OCI-LY1 (cell line): ENCODE measurements at regions not wholly inside any gene's neighbourhood (a gene's known extent, or its start where the extent isn't known, plus 50 kb on each side); places are given as distances from the start of the nearest gene placed in this dataset.

Source experiments
- H2AFZ ChIP-seq: fragments of 200-600 bp; sonication (generic), shearing (Covaris generic); 2 replicates; pipeline ENCODE4 v1.6.0; 2014; ENCODE audit warnings: antibody characterized with exemption, mild to moderate bottlenecking, low read length
- H3F3A ChIP-seq: fragments of 200-600 bp; sonication (generic), shearing (Covaris generic); 2 replicates; pipeline ENCODE4 v1.6.0; 2014; ENCODE audit warnings: mild to moderate bottlenecking, antibody characterized with exemption, low read length, moderate library complexity; ENCODE audit not compliant: insufficient read depth
- H3K27ac ChIP-seq: fragments of 200-600 bp; sonication (generic); 2 replicates; pipeline ENCODE4 v1.5.1; 2014; ENCODE audit warnings: low read length, mixed run types, mild to moderate bottlenecking, low read depth; ENCODE audit not compliant: poor library complexity, severe bottlenecking
- H3K27me3 ChIP-seq: fragments of 200-600 bp; sonication (generic); 2 replicates; pipeline ENCODE4 v1.6.0; 2014; ENCODE audit warnings: antibody characterized with exemption, mild to moderate bottlenecking, low read length, moderate library complexity; ENCODE audit not compliant: insufficient read depth
- H3K36me3 ChIP-seq: fragments of 200-600 bp; sonication (generic); 2 replicates; pipeline ENCODE4 v1.6.1; 2014; ENCODE audit warnings: mild to moderate bottlenecking, antibody characterized with exemption, low read length, moderate library complexity, mixed read lengths; ENCODE audit not compliant: insufficient read depth
- H3K4me1 ChIP-seq: fragments of 200-600 bp; sonication (generic); 2 replicates; pipeline ENCODE4 v1.5.1; 2014; ENCODE audit warnings: mild to moderate bottlenecking, low read length, moderate library complexity; ENCODE audit not compliant: insufficient read depth, severe bottlenecking
- H3K4me2 ChIP-seq: fragments of 200-600 bp; sonication (generic), shearing (Covaris generic); 2 replicates; pipeline ENCODE4 v1.6.1; 2014; ENCODE audit warnings: low read length
- H3K4me3 ChIP-seq: fragments of 200-600 bp; sonication (generic); 2 replicates; pipeline ENCODE4 v1.5.1; 2014; ENCODE audit warnings: low read length, low read depth, mild to moderate bottlenecking, mixed read lengths; ENCODE audit not compliant: poor library complexity, severe bottlenecking
- H3K79me2 ChIP-seq: fragments of 200-600 bp; shearing (Covaris generic); 2 replicates; pipeline ENCODE4 v1.6.1; 2016; ENCODE audit warnings: mixed run types, low read length, mixed read lengths; ENCODE audit not compliant: insufficient read depth
- H3K9ac ChIP-seq: fragments of 200-600 bp; sonication (generic), shearing (Covaris generic); 2 replicates; pipeline ENCODE4 v1.6.1; 2014; ENCODE audit warnings: mild to moderate bottlenecking, low read length, mixed read lengths
- H3K9me2 ChIP-seq: fragments of 200-600 bp; sonication (generic), shearing (Covaris generic); 2 replicates; pipeline ENCODE4 v1.6.1; 2014; ENCODE audit warnings: low read depth, mild to moderate bottlenecking, low read length, mixed read lengths
- H3K9me3 ChIP-seq: fragments of 200-600 bp; shearing (Covaris generic); 2 replicates; pipeline ENCODE4 v1.6.1; 2014; ENCODE audit warnings: low read length, mixed read lengths
- H4K20me1 ChIP-seq: fragments of 200-600 bp; sonication (generic), shearing (Covaris generic); 2 replicates; pipeline ENCODE4 v1.6.0; 2016; ENCODE audit warnings: mild to moderate bottlenecking, low read length; ENCODE audit not compliant: insufficient read depth
- CTCF ChIP-seq: fragments of 200-600 bp; sonication (generic), shearing (Covaris generic); IDR thresholded peaks from 2 replicates; pipeline ENCODE4 v1.5.1; 2017; ENCODE audit warnings: mild to moderate bottlenecking, antibody characterized with exemption, low read length, moderate library complexity, mixed read lengths
- EZH2 ChIP-seq: fragments of 200-600 bp; sonication (generic), shearing (Covaris generic); IDR thresholded peaks from 2 replicates; pipeline ENCODE4 v1.8.0; 2017; ENCODE audit warnings: borderline replicate concordance, mixed run types, mild to moderate bottlenecking, antibody characterized with exemption, low read length, moderate library complexity, mixed read lengths

- Histone ChIP-seq H3K4me2 (no peak overlapping the region), H3K9me3 (no peaks in the 10 kb centered on the region), H3K79me2 (no peaks in the 10 kb centered on the region), H3F3A (no peaks in the 10 kb centered on the region), H2AFZ (no peak overlapping the region), H3K9me2 (no peaks in the 10 kb centered on the region), H3K27ac (no peak overlapping the region), H4K20me1 (no peaks in the 10 kb centered on the region), H3K36me3 (no peaks in the 10 kb centered on the region), H3K4me1 (no peaks in the 10 kb centered on the region), H3K9ac (no peak overlapping the region), H3K27me3 (no peaks in the 10 kb centered on the region), H3K4me3 (no peak overlapping the region)
- TF ChIP-seq CTCF, result no peak
- TF ChIP-seq EZH2, result no peak
These were observed 547.2 kb downstream of the CDH26 start for GRCh38 chr20:60505423-60505822.

GRCh38 chr20:60506061-60506460 is 547.8 kb downstream of the CDH26 start:
- H3F3A ChIP-seq, result no peaks in the 10 kb centered on the region
- H3K36me3 ChIP-seq, result no peaks in the 10 kb centered on the region
- H4K20me1 ChIP-seq, result no peaks in the 10 kb centered on the region
- H3K27me3 ChIP-seq, result no peaks in the 10 kb centered on the region
- no peak overlapping the region for H3K4me2 ChIP-seq
- no peaks in the 10 kb centered on the region for H3K9me2 ChIP-seq
- no peak overlapping the region for H3K27ac ChIP-seq
- H3K9me3 ChIP-seq, result no peaks in the 10 kb centered on the region
- H2AFZ ChIP-seq, result no peak overlapping the region
- TF ChIP-seq EZH2 (no peak), CTCF (no peak)
- H3K4me3 ChIP-seq, result no peak overlapping the region
- H3K79me2 ChIP-seq, result no peaks in the 10 kb centered on the region
- no peaks in the 10 kb centered on the region for H3K4me1 ChIP-seq
- H3K9ac ChIP-seq, result no peak overlapping the region

- H3K79me2 ChIP-seq, result no peaks in the 10 kb centered on the region
- no peaks in the 10 kb centered on the region for H3K9me3 ChIP-seq
- no peaks in the 10 kb centered on the region for H4K20me1 ChIP-seq
- H3K4me3 ChIP-seq, result no peak overlapping the region
- H3K9me2 ChIP-seq, result no peaks in the 10 kb centered on the region
- no peak overlapping the region for H3K4me2 ChIP-seq
- no peaks in the 10 kb centered on the region for H3K27me3 ChIP-seq
- no peaks in the 10 kb centered on the region for H3F3A ChIP-seq
- no peak overlapping the region for H3K9ac ChIP-seq
- H3K27ac ChIP-seq, result no peak overlapping the region
- H3K4me1 ChIP-seq, result no peaks in the 10 kb centered on the region
- TF ChIP-seq CTCF, result no peak
- TF ChIP-seq EZH2, result no peak
- no peaks in the 10 kb centered on the region for H3K36me3 ChIP-seq
- H2AFZ ChIP-seq, result no peak overlapping the region
These were observed 549.0 kb downstream of the CDH26 start for GRCh38 chr20:60507087-60507694.
